SU-DHL-6 (cell line): ENCODE measurements at regions not wholly inside any gene's neighbourhood (a gene's known extent, or its start where the extent isn't known, plus 50 kb on each side); places are given as distances from the start of the nearest gene placed in this dataset.

Source experiments
- H2AFZ ChIP-seq: fragments of 200-600 bp; sonication (generic); 2 replicates; pipeline ENCODE4 v1.6.1; 2014; ENCODE audit warnings: low read depth, mild to moderate bottlenecking, moderate library complexity, mixed read lengths, antibody characterized with exemption, low read length; ENCODE audit not compliant: severe bottlenecking
- H3F3A ChIP-seq: fragments of 200-600 bp; shearing (Covaris generic); 2 replicates; pipeline ENCODE4 v1.6.0; 2016; ENCODE audit warnings: antibody characterized with exemption, mild to moderate bottlenecking; ENCODE audit not compliant: insufficient read depth
- H3K27ac ChIP-seq: fragments of 200-600 bp; sonication (generic); 2 replicates; pipeline ENCODE4 v1.5.1; 2016; ENCODE audit warnings: low read depth, mild to moderate bottlenecking, low read length, moderate library complexity, mixed read lengths
- H3K27me3 ChIP-seq: fragments of 200-600 bp; sonication (generic), shearing (Covaris generic); 2 replicates; pipeline ENCODE4 v1.6.0; 2014; ENCODE audit warnings: mild to moderate bottlenecking, low read length
- H3K36me3 ChIP-seq: fragments of 200-600 bp; sonication (generic); 2 replicates; pipeline ENCODE4 v1.6.1; 2014; ENCODE audit warnings: mild to moderate bottlenecking, low read length, mixed read lengths
- H3K4me2 ChIP-seq: fragments of 300-600, 200-600 bp; shearing (Covaris generic), sonication (generic); 2 replicates; pipeline ENCODE4 v1.6.0; 2014; ENCODE audit warnings: low read length, low read depth, mild to moderate bottlenecking; ENCODE audit not compliant: poor library complexity, severe bottlenecking
- H3K4me3 ChIP-seq: fragments of 200-600 bp; sonication (generic); 2 replicates; pipeline ENCODE4 v1.5.1; 2014; ENCODE audit warnings: antibody characterized with exemption, low read length, mild to moderate bottlenecking, mixed read lengths; ENCODE audit not compliant: insufficient read depth, poor library complexity, severe bottlenecking
- H3K79me2 ChIP-seq: fragments of 200-600 bp; sonication (generic); 2 replicates; pipeline ENCODE4 v1.6.1; 2014; ENCODE audit warnings: mild to moderate bottlenecking, low read length, moderate library complexity; ENCODE audit not compliant: insufficient read depth
- H3K9ac ChIP-seq: fragments of 200-600 bp; sonication (generic); 2 replicates; pipeline ENCODE4 v1.7.0; 2014; ENCODE audit warnings: mild to moderate bottlenecking, low read length
- H3K9me2 ChIP-seq: fragments of 200-600 bp; sonication (generic); replicated peaks from 2 replicates; pipeline ENCODE4 v1.6.1; 2014; ENCODE audit warnings: low read length; ENCODE audit not compliant: insufficient read depth
- H3K9me3 ChIP-seq: fragments of 200-600 bp; sonication (generic); 2 replicates; pipeline ENCODE4 v1.6.1; 2014; ENCODE audit warnings: low read length, mixed read lengths; ENCODE audit not compliant: insufficient read depth
- H4K20me1 ChIP-seq: fragments of 200-600 bp; sonication (generic); 2 replicates; pipeline ENCODE4 v1.6.1; 2014; ENCODE audit warnings: low read depth, mild to moderate bottlenecking, antibody characterized with exemption, low read length, moderate library complexity, mixed read lengths
- EZH2phosphoT487 ChIP-seq: fragments of 200-600 bp; sonication (generic), shearing (Covaris generic); conservative IDR thresholded peaks from 2 replicates; pipeline ENCODE4 v1.6.1; 2018; ENCODE audit warnings: mild to moderate bottlenecking, antibody characterized with exemption, low read length, moderate library complexity, mixed read lengths
- TF ChIP-seq, protein P1 (sequence below): fragments of 200-600 bp; sonication (generic); IDR thresholded peaks from one replicate; pipeline ENCODE4 v1.5.1; 2017; ENCODE audit warnings: antibody characterized with exemption, mild to moderate bottlenecking, low read length, moderate library complexity; ENCODE audit not compliant: insufficient read depth, poor library complexity, severe bottlenecking

- Histone ChIP-seq H2AFZ (no peak overlapping the region), H3F3A (no peaks in the 10 kb centered on the region), H3K9me3 (no peaks in the 10 kb centered on the region), H3K4me3 (no peak overlapping the region), H3K27me3 (no peaks in the 10 kb centered on the region), H3K79me2 (no peaks in the 10 kb centered on the region), H3K36me3 (no peaks in the 10 kb centered on the region), H3K9ac (no peak overlapping the region), H3K27ac (no peak overlapping the region), H3K9me2 (no peaks in the 10 kb centered on the region), H3K4me2 (no peak overlapping the region), H4K20me1 (no peaks in the 10 kb centered on the region)
- TF ChIP-seq, protein P1, sequence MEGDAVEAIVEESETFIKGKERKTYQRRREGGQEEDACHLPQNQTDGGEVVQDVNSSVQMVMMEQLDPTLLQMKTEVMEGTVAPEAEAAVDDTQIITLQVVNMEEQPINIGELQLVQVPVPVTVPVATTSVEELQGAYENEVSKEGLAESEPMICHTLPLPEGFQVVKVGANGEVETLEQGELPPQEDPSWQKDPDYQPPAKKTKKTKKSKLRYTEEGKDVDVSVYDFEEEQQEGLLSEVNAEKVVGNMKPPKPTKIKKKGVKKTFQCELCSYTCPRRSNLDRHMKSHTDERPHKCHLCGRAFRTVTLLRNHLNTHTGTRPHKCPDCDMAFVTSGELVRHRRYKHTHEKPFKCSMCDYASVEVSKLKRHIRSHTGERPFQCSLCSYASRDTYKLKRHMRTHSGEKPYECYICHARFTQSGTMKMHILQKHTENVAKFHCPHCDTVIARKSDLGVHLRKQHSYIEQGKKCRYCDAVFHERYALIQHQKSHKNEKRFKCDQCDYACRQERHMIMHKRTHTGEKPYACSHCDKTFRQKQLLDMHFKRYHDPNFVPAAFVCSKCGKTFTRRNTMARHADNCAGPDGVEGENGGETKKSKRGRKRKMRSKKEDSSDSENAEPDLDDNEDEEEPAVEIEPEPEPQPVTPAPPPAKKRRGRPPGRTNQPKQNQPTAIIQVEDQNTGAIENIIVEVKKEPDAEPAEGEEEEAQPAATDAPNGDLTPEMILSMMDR = no peak
- TF ChIP-seq EZH2phosphoT487 = no peak
These were observed 272.9 kb upstream of the TPM1 start for GRCh38 chr15:62769604-62770003.

DNA sequence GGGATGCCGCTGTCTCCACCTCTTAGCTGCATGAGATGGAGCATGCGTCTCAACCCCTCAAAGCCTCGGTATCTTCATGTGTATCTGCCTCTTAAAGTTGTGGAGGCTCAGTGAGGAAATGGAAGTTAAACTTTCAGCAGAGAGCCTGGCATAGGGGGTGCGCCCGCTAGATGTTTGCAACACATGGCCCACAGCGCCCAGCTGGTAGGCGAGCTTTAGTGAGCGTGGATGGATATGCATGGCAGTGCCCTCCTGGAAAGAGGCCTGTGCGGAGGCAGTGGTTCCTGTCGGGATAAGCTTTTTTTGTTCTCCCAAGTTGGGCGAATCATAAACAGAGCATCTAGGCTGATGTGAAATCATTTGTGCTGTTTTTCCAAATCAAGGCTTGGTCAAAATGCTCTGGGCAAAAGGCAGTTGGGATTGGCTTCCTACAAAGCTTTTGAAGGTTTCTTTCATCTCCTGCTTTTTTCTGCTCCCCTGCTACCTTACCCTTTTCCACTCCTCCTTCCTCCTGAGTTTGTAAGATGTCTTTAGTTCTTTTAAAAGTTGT, 272.4 kb upstream of the TPM1 start:
- H3K79me2 ChIP-seq = no peaks in the 10 kb centered on the region
- H3K9me2 ChIP-seq = no peaks in the 10 kb centered on the region
- H3K4me2 ChIP-seq = no peak overlapping the region
- no peaks in the 10 kb centered on the region for H3K9me3 ChIP-seq
- H4K20me1 ChIP-seq = no peaks in the 10 kb centered on the region
- no peak overlapping the region for H3K9ac ChIP-seq
- H3K27ac ChIP-seq = no peak overlapping the region
- H2AFZ ChIP-seq = no peak overlapping the region
- no peaks in the 10 kb centered on the region for H3F3A ChIP-seq
- H3K27me3 ChIP-seq = no peaks in the 10 kb centered on the region
- TF ChIP-seq, protein P1 = no peak
- TF ChIP-seq EZH2phosphoT487 = no peak
- no peak overlapping the region for H3K4me3 ChIP-seq
- no peaks in the 10 kb centered on the region for H3K36me3 ChIP-seq

DNA sequence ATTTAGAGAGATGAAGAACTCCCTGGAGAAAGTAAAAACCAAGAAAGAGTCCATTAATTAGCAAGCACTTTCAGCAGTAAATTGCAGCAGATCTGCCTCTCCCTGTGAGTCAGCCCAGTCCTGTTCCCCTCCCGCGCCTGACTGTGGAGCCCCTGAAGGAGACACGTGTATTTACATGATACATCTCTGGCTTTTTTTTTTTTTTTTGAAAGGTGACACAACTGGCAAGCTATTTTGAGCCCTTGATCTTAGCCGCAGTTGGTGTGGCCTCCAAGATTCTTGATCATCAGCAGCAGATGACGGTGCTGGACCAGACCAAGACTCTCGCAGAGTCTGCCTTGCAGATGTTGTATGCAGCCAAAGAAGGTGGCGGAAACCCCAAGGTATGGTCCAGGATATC, 271.8 kb upstream of the TPM1 start:
- Histone ChIP-seq H3K27ac (no peak overlapping the region), H3K79me2 (no peaks in the 10 kb centered on the region), H3K4me3 (no peak overlapping the region), H3K36me3 (no peaks in the 10 kb centered on the region), H2AFZ (no peak overlapping the region), H3F3A (no peaks in the 10 kb centered on the region), H3K27me3 (no peaks in the 10 kb centered on the region), H4K20me1 (no peaks in the 10 kb centered on the region), H3K9me2 (no peaks in the 10 kb centered on the region), H3K4me2 (no peak overlapping the region), H3K9me3 (no peaks in the 10 kb centered on the region), H3K9ac (no peak overlapping the region)
- TF ChIP-seq EZH2phosphoT487 = no peak
- TF ChIP-seq, protein P1 = no peak

GRCh38 chr15:62771234-62771633, 271.3 kb upstream of the TPM1 start:
- H3K36me3 ChIP-seq = no peaks in the 10 kb centered on the region
- H3K4me2 ChIP-seq = no peak overlapping the region
- no peak for TF ChIP-seq EZH2phosphoT487
- TF ChIP-seq, protein P1 = no peak
- H3K4me3 ChIP-seq = no peak overlapping the region
- H3K27me3 ChIP-seq = no peaks in the 10 kb centered on the region
- H3K27ac ChIP-seq = no peak overlapping the region
- H4K20me1 ChIP-seq = no peaks in the 10 kb centered on the region
- no peaks in the 10 kb centered on the region for H3F3A ChIP-seq
- H2AFZ ChIP-seq = no peak overlapping the region
- no peaks in the 10 kb centered on the region for H3K9me3 ChIP-seq
- no peak overlapping the region for H3K9ac ChIP-seq
- no peaks in the 10 kb centered on the region for H3K79me2 ChIP-seq
- no peaks in the 10 kb centered on the region for H3K9me2 ChIP-seq
